Left colon (tissue), 2 donors: ENCODE measurements at regions not wholly inside any gene's neighbourhood (a gene's known extent, or its start where the extent isn't known, plus 50 kb on each side); places are given as distances from the start of the nearest gene placed in this dataset.
"Not testable (repeated sequence)": the region's sequence is repeated elsewhere in the genome, so short reads cannot be mapped to it uniquely, and the experiment has no call there.

ENCODE experiments used
- ATAC-seq: fragments of 200-7000 bp; cut with Tn5 transposase; one replicate; pipeline ENCODE4 v1.9.1; 2020; ENCODE audit warnings: mild to moderate bottlenecking, moderate library complexity
- DNase-seq, 2 donors: peaks; one replicate each; pipeline ENCODE4 v3.0.0-alpha.2; 2020
- intact Hi-C, 2 donors: fragments of 100-400 bp; cut with DNase I in 1 of 2; cut with micrococcal nuclease in 1 of 2; formaldehyde crosslinking; loops; one replicate each; pipeline versions ENCODE4 v1.11.2 to v1.14.0; 2022; cut with DNase I, micrococcal nuclease
- donor health status: DM: no; HTN: no; CAD: no.
- donor health status: DM: yes; HTN: yes; CAD: no.

DNA sequence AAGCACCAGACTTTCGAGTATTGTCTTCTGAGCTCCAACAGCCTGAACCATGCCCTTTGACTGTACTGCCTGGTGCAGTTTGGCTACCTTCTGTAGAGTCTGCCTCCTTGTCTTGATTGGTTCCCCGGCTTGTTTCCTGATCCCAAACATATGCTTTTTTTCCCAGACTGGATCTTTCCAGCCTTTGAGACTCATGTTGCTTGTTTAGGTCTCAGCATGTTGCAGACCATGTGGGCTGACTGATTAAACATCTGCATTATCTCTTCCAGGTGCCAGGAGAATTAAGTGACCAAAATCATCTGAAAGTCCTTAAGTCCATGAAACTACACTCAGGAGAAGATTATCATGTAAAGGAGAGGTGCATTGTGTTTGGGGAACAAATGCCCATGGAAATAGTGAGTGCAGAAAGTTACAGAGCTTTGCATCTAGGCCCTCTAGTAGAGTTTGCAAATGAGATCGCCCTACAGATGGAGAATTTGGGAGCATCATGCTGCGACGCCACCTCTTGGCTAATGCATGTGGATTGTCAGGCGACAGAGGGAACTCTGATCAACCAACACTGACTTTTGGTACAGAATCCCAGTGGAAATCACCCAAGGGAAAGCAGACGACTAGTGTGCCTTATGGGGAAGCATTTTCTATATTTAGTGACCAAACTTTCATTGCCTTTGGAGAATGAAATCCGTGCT is 188.8 kb downstream of the BLID start:
- intact Hi-C loops: no loop called here
- ATAC-seq (no peak), DNase-seq (no peak)

- no peak for DNase-seq
- intact Hi-C loops: no loop called here
- ATAC-seq: no peak
Observed at GRCh38 chr11:121924191-121924590, 191.8 kb downstream of the BLID start.

DNA sequence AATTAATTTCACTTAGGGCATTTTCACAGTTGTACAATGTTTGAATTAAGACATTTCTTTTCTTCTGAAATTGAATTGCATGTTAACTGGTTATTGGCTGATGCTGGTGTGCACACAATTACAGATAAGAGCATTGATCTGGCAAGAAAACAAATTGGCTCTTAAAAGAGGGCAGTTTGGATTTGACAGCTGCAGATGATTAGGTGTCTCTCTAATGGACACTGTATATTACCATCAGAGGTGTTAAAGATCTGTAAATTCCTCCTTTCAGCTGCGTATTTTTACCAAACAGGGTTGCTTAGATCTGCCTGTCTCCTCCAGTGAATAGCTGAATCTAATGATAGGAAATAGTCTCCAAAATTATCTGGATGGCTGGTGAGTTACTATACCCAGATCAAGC is 198.5 kb downstream of the BLID start:
- intact Hi-C loops: no loop called here
- no peak for ATAC-seq
- no peak for DNase-seq

DNA sequence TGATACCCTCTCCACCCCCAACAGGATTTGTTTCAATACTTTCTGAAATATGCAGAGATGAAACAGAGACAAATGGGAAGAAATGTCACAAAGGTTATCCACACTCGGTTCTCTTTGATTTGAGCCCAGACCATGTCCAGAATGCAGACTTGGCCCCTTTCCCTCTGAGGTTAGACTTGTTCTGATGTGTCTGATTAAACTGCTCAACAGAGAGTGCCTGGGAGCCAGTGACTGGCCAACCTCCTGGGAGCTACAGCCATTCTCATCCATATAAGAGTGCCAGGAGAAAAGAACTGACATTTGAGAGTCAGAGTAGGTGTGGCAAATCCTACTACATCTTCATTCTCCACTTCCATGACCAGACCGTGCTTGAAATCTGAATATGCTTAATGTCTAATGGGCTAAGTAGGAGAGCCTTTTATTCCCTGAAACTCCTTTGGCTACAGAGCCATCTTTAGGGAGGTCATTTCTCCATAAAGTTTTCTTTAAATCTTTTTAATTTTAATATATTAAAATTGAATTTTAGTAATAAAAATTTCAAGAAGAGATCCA is 201.4 kb downstream of the BLID start:
- intact Hi-C loops: no loop called here
- ATAC-seq (no peak), DNase-seq (no peak)

GRCh38 chr11:121909596-121909995 is 206.4 kb downstream of the BLID start:
- DNase-seq (no peak), ATAC-seq (no peak)
- intact Hi-C loops: no loop called here

- no peak for ATAC-seq
- intact Hi-C loops: no loop called here
Observed at GRCh38 chr11:121907379-121907778, 208.6 kb downstream of the BLID start.

GRCh38 chr11:121904148-121904547 is 211.9 kb downstream of the BLID start:
- DNase-seq (no peak), ATAC-seq (no peak)
- intact Hi-C loops: no loop called here

More at GRCh38 chr11:121907379-121907778, 208.6 kb downstream of the BLID start:
- no peak for DNase-seq

DNA sequence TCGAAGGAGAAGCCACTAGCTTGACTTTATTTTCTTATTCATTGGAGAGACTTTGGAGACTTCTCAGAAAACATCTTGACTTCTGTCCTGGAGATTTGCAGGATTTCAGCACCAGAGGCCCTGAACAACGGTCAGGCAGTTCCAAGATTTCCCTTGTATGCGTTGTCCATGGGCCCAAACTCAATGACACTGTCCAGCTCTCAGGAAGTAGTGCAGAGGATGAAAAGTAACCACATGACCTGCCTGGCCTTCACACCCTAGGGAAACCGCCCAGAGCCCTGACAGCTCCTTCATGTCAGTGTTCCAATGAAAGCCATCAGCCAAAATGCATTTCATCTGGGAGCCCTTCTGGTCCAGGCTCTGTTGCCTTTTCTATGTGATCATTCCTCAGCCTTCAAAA is 214.1 kb downstream of the BLID start:
- DNase-seq (no peak), ATAC-seq (no peak)
- intact Hi-C loops: no loop called here

DNA sequence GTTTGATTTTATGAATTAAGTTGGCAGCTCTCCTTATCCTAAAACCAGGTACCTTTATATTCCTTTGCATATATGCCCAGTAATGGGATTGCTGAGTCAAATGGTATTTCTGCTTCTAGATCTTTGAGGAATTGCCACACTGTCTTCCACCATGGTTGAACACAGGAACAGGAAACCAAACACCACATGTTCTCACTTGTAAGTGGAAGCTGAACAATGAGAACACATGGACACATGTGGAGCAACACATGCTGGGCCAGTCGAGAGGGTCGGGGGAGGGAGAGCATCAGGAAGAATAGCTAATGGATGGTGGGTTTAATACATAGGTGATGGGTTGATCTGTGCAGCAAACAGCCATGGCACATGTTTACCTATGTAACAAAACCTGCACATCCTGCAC is 214.6 kb downstream of the BLID start:
- intact Hi-C loops, ATAC-seq, DNase-seq: not testable (repeated sequence)

- no peak for DNase-seq
- no peak for ATAC-seq
- intact Hi-C loops: no loop called here
Observed at GRCh38 chr11:121899520-121899919, 216.5 kb downstream of the BLID start.

- DNase-seq (no peak), ATAC-seq (no peak)
- intact Hi-C loops: no loop called here
Observed at GRCh38 chr11:121898903-121899302, 217.1 kb downstream of the BLID start.

- intact Hi-C loops: no loop called here
- no peak for DNase-seq
- no peak for ATAC-seq
Observed at GRCh38 chr11:121895919-121896318, 220.1 kb downstream of the BLID start.

DNA sequence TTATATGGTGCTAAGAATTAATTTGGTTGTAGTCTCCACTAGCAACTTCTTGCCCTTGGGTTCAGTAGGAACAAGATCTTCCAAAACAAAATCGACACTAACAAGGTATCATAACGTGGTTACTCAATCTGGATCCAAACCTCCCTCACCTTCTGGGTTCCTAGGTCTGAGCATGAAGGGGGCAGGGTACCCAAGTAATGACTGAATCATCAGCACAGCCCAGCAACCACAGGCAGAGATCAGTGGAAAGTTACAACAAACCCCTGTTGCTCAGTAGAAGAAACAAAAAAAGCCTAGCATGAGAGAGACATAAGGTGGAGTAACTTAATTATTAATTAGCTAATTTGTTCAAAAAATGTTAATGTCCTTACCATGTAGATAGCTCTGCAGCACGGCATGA is 221.4 kb downstream of the BLID start:
- DNase-seq: no peak

DNA sequence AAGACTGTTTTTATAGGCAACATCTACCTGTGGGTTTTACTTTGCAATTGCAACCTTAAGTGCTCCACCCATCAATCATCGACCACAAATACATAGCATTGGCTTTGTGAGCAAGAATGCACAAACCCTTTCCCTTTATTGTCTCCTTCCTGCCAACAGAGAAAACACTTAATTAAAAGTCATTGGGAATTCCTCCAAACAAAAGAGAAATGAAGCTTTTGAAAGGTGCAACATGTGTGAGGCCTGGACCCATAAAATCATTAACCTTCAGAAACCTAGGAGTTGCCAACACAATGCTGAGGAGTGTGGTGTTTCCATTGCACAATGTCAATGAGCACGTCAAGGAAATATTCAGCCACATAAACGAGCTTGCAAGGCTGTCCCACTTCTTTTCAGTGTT is 223.2 kb downstream of the BLID start:
- intact Hi-C loops: no loop called here
- ATAC-seq (no peak), DNase-seq (no peak)

More for the DNA sequence above, 221.4 kb downstream of the BLID start:
- intact Hi-C loops: no loop called here
- ATAC-seq: no peak

- ATAC-seq: no peak
- DNase-seq: no peak
- intact Hi-C loops: no loop called here
Observed at GRCh38 chr11:121892131-121892681, 223.8 kb downstream of the BLID start.

DNA sequence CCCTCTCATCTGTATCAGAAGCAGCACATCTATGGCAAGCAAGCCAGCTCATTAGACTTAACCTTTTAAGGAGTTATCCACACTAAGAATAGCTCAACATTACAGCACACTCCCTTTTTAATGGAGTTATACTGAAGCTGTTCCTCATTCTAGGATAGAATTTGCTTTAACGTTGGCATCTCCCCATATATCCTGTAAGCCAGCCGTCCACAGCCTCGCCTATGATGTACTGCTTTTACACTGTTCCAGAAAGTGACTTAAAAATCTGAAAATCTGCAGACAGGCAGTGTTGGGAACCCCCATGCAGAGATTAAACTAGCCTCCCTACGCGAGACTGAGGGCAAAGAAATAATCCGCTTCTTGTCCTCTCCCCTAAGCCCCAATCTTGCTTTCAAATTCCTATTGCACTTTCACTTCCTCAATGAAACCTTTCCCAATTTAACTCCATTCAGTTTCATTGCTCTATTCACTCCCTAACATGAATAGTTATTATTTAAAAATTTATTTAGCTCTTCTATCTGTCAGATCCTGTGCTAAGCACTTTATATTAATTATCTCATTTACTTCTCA is 225.0 kb downstream of the BLID start:
- intact Hi-C loops: no loop called here
- no peak for DNase-seq
- no peak for ATAC-seq

DNA sequence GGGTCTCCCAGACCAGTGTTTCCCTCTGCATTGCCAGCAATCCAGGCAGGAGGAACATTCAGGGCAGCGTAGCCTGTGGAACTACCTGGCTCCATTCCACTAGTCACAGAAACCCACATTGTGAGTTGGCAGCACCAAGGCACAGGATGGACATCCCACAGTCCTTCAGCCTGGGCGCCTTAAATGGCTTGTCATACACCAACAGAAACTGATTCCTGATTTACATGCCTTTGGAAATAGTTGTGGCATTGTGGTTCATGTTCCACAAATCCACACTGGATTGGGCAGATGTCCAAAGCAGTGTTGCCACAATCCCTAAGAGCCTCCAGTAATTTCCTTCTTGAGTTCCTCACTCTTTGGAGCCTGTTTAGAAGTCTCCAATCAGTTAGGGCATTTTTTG is 225.6 kb downstream of the BLID start:
- DNase-seq: no peak
- intact Hi-C loops: no loop called here
- no peak for ATAC-seq

GRCh38 chr11:121889931-121890330 is 226.1 kb downstream of the BLID start:
- intact Hi-C loops: no loop called here
- ATAC-seq: no peak
- no peak for DNase-seq

- DNase-seq: no peak
- intact Hi-C loops: no loop called here
- ATAC-seq: no peak
Observed at GRCh38 chr11:121889186-121889585, 226.8 kb downstream of the BLID start.

DNA sequence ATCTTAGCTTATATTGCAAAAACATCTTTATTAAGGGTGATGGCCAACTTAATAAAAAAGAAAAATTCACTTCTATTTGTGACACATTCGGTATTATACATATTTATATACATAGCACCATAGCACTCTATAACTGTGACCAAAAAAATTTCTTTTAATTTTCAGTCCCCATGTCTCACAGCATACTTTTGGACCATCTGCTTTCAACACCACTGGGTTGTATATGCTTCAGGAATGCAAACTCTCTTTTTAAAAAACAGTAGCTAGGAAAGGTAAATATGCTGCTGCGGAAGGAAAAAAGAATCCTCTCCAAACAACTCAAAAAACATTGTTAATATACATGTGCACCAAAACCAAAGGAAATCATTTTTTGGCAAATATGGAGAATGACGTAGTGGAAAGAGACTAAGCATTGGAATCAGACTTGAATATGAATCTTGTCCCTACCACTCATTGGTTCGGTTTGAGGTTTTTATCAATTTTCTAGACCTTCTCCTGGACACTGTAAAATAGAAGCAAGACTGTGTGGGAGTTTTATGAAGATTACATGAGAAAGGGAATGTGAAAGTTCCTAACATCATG is 227.9 kb downstream of the BLID start:
- ATAC-seq (no peak), DNase-seq (no peak)
- intact Hi-C loops: no loop called here
